Lower lobe of right lung (tissue), 2 donors: ENCODE measurements at regions not wholly inside any gene's neighbourhood (a gene's known extent, or its start where the extent isn't known, plus 50 kb on each side); places are given as distances from the start of the nearest gene placed in this dataset.
"Not testable (repeated sequence)": the region's sequence is repeated elsewhere in the genome, so short reads cannot be mapped to it uniquely, and the experiment has no call there.

ENCODE experiments used
- ATAC-seq, 2 donors: fragments of 200-7000 bp; cut with Tn5 transposase; one replicate each; pipeline ENCODE4 v1.9.1; 2020 to 2022; ENCODE audit warnings: mild to moderate bottlenecking in 2 of 2, moderate library complexity in 2 of 2
- DNase-seq: peaks from one replicate; pipeline ENCODE4 v3.0.0-alpha.2; 2020
- H3K27ac ChIP-seq: fragments of 200-600 bp; one replicate; pipeline ENCODE4 v1.8.0; 2022
- H3K27me3 ChIP-seq: fragments of 200-600 bp; one replicate; pipeline ENCODE4 v1.8.0; 2022; ENCODE audit warnings: low read depth
- H3K36me3 ChIP-seq: fragments of 200-600 bp; one replicate; pipeline ENCODE4 v1.8.0; 2022; ENCODE audit warnings: mild to moderate bottlenecking
- H3K4me1 ChIP-seq: fragments of 200-600 bp; one replicate; pipeline ENCODE4 v1.8.0; 2022
- H3K4me3 ChIP-seq: fragments of 200-600 bp; one replicate; pipeline ENCODE4 v1.8.0; 2022; ENCODE audit warnings: mild to moderate bottlenecking
- H3K9me3 ChIP-seq: fragments of 200-600 bp; one replicate; pipeline ENCODE4 v1.8.0; 2022
- intact Hi-C: fragments of 100-400 bp; cut with DNase I; formaldehyde crosslinking; loops from one replicate; pipeline ENCODE4 v1.11.0; 2022
- TF ChIP-seq, protein P1 (sequence below): fragments of 200-600 bp; IDR thresholded peaks from one replicate; pipeline ENCODE4 v1.8.0; 2022; ENCODE audit warnings: antibody characterized with exemption, mild to moderate bottlenecking
- donor health status: DM: no; HTN: yes; CAD: no; lungs with severe emphysema.

DNA sequence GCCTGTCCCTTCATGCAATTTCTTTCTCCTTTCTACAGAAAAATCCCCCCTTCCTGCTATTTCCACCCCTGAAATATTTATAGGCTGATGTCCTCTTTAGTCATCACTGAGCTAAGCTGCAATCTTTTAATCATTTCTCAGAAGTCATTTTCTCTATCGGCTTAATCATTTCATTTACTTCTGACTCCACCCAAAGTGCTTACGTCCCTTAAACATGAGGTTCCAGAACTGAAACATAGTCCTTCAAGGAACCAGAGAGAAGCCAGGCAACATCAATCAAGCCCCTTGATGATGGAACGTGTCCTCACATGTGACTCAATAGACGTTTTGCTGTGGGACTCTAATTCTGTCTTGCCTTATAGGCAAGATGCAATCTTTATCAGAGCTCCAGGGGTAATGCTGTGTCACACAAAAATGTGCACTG lies 148.7 kb upstream of the KRR1 start:
- no peaks in the 10 kb centered on the region for H3K4me1 ChIP-seq
- H3K27me3 ChIP-seq: no peaks in the 10 kb centered on the region
- no peak overlapping the region for H3K27ac ChIP-seq
- no peaks in the 10 kb centered on the region for H3K9me3 ChIP-seq
- no peak for ATAC-seq
- no peak overlapping the region for H3K4me3 ChIP-seq
- intact Hi-C loops: no loop called here
- TF ChIP-seq, protein P1, sequence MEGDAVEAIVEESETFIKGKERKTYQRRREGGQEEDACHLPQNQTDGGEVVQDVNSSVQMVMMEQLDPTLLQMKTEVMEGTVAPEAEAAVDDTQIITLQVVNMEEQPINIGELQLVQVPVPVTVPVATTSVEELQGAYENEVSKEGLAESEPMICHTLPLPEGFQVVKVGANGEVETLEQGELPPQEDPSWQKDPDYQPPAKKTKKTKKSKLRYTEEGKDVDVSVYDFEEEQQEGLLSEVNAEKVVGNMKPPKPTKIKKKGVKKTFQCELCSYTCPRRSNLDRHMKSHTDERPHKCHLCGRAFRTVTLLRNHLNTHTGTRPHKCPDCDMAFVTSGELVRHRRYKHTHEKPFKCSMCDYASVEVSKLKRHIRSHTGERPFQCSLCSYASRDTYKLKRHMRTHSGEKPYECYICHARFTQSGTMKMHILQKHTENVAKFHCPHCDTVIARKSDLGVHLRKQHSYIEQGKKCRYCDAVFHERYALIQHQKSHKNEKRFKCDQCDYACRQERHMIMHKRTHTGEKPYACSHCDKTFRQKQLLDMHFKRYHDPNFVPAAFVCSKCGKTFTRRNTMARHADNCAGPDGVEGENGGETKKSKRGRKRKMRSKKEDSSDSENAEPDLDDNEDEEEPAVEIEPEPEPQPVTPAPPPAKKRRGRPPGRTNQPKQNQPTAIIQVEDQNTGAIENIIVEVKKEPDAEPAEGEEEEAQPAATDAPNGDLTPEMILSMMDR: no peak
- no peak for DNase-seq
- H3K36me3 ChIP-seq: no peaks in the 10 kb centered on the region

DNA sequence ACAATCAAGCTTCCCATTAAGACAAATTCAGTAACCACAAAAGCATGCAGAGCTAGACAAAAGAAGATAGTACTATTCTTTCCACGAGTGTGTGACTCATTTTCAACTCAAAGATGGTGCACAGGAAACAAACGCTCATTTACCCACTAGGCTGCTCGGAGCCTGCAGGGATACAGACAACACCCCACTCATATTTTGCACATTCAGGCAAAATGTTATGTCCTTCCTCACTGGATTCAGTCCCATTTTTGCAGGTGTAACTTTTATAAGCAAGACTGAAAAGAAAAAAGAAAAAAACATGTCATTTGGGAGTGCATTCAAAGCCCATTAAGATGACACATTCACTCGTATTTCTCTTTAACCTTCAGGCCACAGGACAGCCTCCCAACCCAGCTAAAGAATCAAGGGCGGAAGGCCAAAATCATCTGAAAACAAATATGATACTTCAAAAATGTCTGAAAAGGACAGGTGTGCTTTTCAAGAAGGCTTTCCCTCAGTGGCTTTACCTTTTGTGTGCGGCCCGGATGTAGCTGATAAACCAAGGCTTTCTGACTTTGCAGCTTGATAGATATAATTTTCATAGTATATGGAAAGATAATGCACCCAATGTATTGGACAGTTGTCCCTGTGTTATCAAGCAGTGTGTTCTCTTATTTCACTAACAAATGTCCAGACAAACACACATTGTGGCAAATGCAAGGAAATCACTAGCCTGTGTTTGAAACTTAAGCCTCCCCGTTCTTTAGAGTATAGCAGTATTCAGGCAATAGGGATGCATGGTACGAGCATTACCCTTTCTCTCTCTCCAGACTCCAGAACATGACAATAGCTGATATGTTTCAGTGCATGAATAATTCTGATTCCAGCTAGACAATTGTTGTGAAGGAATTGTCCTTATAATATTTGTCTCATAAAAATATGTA lies 147.8 kb upstream of the KRR1 start:
- intact Hi-C loops: no loop called here
- no peak for DNase-seq
- no peak for ATAC-seq
- no peaks in the 10 kb centered on the region for H3K4me1 ChIP-seq
- H3K4me3 ChIP-seq: no peak overlapping the region
- H3K27ac ChIP-seq: no peak overlapping the region
- H3K9me3 ChIP-seq: no peaks in the 10 kb centered on the region
- H3K36me3 ChIP-seq: no peaks in the 10 kb centered on the region
- TF ChIP-seq, protein P1: no peak
- H3K27me3 ChIP-seq: no peaks in the 10 kb centered on the region

DNA sequence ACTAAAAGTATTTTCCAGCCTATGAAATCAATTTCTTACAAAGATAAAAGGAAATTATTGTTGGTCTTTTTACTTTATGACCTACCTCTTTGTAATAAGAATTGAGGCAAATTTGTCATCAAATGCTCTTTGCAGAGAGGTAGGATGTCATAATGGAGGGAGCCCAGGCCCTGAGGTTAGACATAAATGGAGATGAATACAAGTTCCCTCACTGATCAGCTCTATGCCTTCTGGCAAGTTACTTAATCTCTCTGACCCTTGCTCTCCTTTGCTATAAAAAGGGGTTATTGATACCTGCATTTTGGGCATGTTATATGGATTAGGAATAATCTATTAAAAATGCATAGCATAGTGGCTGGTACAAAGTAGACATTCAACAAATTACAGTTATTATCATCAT lies 146.9 kb upstream of the KRR1 start:
- Histone ChIP-seq H3K4me3 (no peak overlapping the region), H3K9me3 (no peaks in the 10 kb centered on the region), H3K27me3 (no peaks in the 10 kb centered on the region), H3K4me1 (no peaks in the 10 kb centered on the region), H3K36me3 (no peaks in the 10 kb centered on the region), H3K27ac (no peak overlapping the region)
- TF ChIP-seq, protein P1: no peak
- DNase-seq (no peak), ATAC-seq (no peak)
- intact Hi-C loops: no loop called here

DNA sequence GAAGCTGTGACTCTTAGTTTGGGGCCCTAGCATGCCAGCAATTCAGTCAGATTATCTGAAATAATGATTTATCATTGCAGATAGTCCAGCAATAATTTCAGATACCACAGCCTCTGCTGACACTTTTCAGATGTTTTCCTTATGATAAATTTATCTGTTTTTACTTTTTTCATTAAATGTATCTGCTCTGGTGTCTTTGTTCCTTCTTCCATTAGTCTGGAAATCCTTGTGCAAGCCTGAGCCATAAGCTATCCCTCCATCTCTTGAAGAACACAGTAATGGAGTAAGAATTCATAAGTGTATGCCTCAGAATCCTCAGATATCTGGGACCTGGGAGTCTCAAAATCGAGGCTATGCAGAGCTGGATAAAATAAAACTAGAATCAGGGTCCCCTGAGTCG lies 146.4 kb upstream of the KRR1 start:
- H3K27me3 ChIP-seq: no peaks in the 10 kb centered on the region
- H3K9me3 ChIP-seq: no peaks in the 10 kb centered on the region
- no peak overlapping the region for H3K4me3 ChIP-seq
- ATAC-seq: no peak
- TF ChIP-seq, protein P1: no peak
- intact Hi-C loops: no loop called here
- DNase-seq: no peak
- H3K36me3 ChIP-seq: no peaks in the 10 kb centered on the region
- no peak overlapping the region for H3K27ac ChIP-seq
- no peaks in the 10 kb centered on the region for H3K4me1 ChIP-seq

DNA sequence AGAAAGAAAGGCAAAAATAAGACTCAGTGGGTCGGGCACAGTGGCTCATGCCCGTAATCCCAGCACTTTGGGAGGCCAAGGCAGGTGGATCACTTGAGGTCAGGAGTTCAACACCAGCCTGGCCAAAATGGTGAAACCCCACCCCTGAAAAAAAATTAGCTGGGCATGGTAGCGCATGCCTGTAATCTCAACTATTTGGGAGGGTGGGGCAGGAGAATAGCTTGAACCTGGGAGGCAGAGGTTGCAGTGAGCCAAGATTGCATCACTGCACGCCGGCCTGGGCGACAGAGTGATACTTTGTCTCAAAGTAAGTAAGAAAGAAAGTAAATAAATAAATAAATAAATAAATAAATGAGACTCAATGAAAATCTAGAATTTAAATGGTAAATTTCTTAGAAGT lies 145.9 kb upstream of the KRR1 start:
- H3K9me3 ChIP-seq, ATAC-seq, H3K4me3 ChIP-seq, H3K27ac ChIP-seq, H3K36me3 ChIP-seq, DNase-seq, H3K4me1 ChIP-seq, H3K27me3 ChIP-seq, intact Hi-C loops: not testable (repeated sequence)

DNA sequence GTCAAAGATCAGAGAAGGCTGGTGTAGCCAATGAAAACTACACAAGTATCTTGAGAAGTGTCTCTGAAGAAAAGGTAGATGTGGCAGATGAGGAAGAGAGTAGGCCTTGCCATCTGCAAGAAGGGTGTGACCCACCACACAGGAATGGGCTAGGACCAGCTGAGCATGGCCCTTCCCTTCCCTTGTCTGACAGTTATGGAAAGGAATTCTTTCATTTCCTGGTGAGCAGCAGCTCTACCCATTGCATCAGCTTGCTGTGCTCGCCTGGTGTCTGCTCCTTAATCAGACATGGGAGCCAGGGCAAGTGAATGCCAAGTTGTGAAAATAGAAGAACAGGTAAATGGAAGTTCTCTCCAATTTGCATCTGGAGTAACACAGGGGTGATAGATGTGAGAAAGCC lies 145.2 kb upstream of the KRR1 start:
- ATAC-seq (no peak), DNase-seq (no peak)
- Histone ChIP-seq H3K27ac (no peak overlapping the region), H3K36me3 (no peaks in the 10 kb centered on the region), H3K4me3 (no peak overlapping the region), H3K27me3 (no peaks in the 10 kb centered on the region), H3K4me1 (no peaks in the 10 kb centered on the region), H3K9me3 (no peaks in the 10 kb centered on the region)
- intact Hi-C loops: no loop called here
- TF ChIP-seq, protein P1: no peak
